ENCODE measurements at regions not wholly inside any gene's neighbourhood (a gene's known extent, or its start where the extent isn't known, plus 50 kb on each side); places are given as distances from the start of the nearest gene placed in this dataset.

GRCh38 chr13:80284290-80284689 lies 56.6 kb downstream of the SPRY2 start:
- DNase-seq (ENCODE audit: low spot score), result no peak

- DNase-seq (ENCODE audit: low spot score), result no peak
Observed at GRCh38 chr13:80278706-80279105, 62.2 kb downstream of the SPRY2 start.

GRCh38 chr13:80276371-80277289 lies 64.3 kb downstream of the SPRY2 start:
- DNase-seq (ENCODE audit: low spot score), result no peak

DNA sequence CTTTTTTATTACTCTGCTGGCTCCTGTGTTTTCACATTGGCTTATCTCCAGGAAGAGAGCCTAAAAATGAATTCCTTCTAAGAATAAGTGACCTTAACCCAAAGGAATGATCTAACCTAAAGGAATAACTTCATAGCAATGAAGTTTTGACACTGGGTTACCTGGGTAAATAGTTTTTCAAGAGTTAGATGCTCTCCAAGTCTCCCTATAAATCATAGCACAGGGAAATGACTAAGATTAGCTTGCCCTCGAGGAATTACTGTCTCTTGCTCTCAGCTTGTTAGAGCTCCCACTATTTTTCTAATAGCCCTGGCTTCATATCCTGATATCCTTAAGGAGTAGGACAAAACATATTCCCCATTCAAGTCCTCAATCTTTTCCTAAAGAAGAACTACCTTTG lies 66.3 kb downstream of the SPRY2 start:
- no peak for DNase-seq (ENCODE audit: low spot score)

DNA sequence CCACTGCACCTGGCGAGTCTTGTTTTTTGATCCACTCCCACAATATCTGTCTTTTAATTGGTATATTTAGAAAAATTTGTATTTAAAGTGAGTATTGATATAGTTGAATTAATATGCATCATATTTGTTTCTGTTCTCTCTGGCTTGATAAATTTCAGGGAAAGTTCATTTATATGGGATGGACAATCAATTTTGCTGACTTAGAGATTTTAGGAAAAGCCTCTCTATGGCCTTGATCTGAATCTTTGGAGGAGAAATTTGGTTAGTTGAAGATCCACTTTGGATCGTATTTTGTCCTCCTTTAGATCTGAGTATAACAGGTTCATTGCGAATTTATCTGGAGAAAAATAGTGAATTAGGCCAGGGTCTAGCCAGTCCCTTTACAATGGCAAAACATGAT lies 67.2 kb downstream of the SPRY2 start:
- DNase-seq (ENCODE audit: low spot score), result no peak

- no peak for DNase-seq (ENCODE audit: low spot score)
Observed at GRCh38 chr13:80265348-80265747, 75.6 kb downstream of the SPRY2 start.

DNA sequence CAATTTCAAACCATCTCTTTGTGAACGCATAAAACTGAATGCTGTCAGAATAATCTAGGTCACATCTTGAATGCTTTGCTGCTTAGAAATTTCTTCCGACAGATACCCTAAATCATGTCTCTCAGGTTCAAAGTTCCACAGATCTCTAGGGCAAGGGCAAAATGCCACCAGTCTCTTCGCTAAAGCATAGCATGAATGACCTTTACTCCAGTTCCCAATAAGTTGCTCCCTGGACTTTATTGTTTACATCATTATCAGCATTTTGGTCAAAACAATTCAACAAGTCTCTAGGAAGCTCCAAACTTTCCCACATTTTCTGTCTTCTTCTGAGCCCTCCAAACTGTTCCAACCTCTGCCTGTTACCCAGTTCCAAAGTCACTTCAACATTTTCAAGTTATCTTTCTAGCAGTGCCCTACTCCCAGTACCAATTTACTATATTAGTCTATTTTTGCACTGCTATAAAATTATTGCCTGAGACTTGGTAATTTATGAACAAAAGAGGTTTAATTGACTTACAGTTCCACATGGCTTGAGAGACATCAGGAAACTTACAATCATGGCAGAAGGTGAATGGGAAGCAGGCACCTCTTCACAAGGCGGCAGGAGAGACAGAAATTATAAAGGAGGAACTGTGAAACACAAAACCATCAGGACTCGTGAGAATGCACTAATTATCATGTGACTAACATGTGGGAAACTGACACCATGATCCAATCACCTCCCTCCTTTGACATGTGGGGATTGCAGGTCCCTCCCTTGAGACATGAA lies 77.0 kb downstream of the SPRY2 start:
- DNase-seq (ENCODE audit: low spot score), result no peak

DNA sequence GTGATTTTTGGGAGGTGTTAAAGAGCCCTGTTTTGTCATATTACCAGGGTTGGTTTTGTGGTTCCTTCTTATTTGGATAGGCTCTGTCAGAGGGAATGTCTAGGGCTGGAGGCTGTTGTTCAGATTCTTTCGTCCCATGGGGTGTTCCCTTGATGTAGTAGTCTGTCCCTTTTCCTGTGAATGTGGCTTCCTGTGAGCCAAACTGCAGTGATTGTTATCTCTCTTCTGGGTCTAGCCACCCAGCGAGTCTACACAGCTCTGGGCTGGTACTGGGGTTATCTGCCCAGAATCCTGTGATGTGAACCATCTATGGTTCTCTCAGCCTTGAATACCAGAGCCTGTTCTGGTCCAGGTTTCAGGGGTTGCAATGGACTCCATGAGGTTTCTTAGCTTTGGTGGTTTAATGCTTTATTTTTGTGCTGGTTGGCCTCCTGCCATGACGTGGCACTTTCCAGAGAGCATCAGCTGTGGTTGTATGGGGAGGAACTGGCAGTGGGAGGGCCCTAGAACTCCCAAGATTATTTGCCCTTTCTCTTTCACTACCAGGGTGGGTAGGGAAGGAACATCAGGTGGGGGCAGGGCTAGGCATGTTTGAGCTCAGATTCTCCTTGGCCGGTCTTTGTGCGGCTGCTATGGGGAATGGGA lies 78.8 kb downstream of the SPRY2 start:
- DNase-seq (ENCODE audit: low spot score), result no peak

GRCh38 chr13:80259159-80259558 lies 81.8 kb downstream of the SPRY2 start:
- no peak for DNase-seq (ENCODE audit: low spot score)

DNA sequence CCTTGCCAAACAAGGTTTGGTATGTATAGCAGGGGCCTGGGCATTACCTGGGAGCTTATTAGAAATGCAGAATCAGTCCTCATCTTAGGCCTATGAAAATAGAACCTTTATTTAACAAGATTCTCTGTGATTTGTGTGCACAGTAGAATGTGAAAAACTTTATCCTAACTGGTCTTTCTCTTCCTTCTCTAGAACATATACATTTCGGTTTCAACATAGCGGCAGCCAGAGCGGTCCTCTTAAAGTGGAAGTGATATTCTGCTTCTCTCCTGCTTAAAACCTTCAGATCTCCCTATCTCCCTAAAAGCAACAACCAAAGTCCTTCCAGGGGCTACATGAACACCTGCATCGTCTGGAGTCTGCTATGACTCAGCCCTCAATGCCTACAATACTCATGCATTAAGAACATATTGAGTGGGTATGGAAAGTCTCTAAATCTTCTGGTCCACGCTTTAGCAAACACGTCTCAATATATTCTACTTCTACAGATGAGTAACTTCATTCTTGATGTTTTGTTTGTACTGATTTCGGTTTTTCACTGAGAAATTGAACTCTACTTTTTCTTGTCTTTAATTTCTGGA lies 84.5 kb downstream of the SPRY2 start:
- DNase-seq (ENCODE audit: low spot score), result no peak

- no peak for DNase-seq (ENCODE audit: low spot score)
Observed at GRCh38 chr13:80255946-80256345, 85.0 kb downstream of the SPRY2 start.

- DNase-seq (ENCODE audit: low spot score), result no peak
Observed at GRCh38 chr13:80251403-80251802, 89.5 kb downstream of the SPRY2 start.

- no peak for DNase-seq (ENCODE audit: low spot score)
Observed at GRCh38 chr13:80250213-80250810, 90.6 kb downstream of the SPRY2 start.

- DNase-seq (ENCODE audit: low spot score), result no peak
Observed at GRCh38 chr13:80249516-80250212, 91.3 kb downstream of the SPRY2 start.

- DNase-seq (ENCODE audit: low spot score), result no peak
Observed at GRCh38 chr13:80245162-80245733, 95.7 kb downstream of the SPRY2 start.

DNA sequence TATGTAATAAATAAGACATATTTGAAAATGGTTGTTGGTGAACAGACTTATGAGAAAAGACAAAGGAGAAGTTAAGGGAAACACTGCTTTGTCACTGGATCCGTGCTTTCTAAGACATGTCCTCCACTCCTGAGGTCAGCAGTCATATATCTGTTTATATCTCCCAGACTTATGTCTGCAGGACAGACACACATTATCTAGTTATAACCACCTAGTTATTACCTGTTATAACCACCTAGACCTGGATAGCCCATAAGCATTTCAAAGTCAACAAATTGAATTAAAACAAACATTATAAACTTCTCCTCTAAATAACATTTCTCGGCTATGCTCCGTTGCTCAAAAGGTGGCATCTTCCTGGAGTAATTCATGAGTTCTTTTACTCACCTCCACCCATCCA lies 96.4 kb downstream of the SPRY2 start:
- no peak for DNase-seq (ENCODE audit: low spot score)

DNA sequence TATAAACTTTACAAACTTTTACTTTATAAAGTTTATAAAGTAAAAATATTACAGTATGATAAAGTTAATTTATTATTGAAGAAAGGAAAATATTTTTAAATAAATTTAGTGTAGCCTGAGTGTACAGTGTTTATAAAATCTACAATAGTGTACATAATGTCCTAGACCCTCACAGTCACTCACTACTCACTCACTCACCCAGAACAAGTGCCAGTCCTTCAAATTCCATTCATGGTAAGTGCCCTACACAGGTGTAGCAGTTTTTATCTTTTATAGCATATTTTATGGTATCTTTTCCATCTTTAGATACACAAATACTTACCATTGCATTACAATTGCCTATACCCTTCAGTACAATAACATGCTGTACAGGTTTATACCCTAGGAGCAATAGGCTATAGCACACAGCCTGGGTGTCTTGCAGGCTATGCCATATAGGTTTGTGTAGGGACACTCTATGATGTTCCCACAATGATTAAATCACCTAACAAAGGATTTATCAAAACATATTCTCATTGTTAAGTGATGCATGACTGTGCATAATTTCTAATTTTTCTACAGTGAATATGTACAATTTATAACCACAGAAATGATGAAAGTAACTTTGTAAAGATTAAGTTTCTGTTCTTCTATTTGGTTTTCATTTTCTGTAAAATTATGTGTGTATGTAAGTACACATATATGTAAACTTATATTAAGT lies 98.0 kb downstream of the SPRY2 start:
- DNase-seq (ENCODE audit: low spot score), result no peak

GRCh38 chr13:80239571-80240255 lies 101.2 kb downstream of the SPRY2 start:
- no peak for DNase-seq (ENCODE audit: low spot score)

GRCh38 chr13:80239116-80239515 lies 101.8 kb downstream of the SPRY2 start:
- no peak for DNase-seq (ENCODE audit: low spot score)

DNA sequence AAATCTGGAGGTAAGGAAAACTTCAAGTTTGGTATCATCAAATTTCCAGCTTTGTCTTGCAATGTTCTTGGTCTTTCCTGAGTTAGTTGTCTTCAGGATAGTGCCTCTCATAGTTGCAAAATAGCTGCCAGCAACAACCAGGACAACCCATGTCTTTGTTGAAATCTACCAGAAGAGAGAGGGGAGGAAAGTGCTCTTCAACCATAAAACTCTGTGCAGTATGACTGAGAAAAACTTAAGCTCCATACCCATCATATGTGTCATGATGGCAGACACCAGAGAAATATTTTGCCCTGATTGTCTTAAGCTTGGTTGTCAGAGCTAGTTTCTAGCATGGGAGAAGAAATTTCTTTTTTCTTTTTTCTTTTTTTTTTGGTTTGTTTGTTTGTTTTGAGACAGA lies 103.3 kb downstream of the SPRY2 start:
- DNase-seq (ENCODE audit: low spot score), result no peak

Data from hematopoietic multipotent progenitor cell treated with erythropoietin and hydrocortisone succinate and interleukin-3 and kit ligand, for 17 days (in vitro differentiated cells).